HG02763 (cell line): ENCODE measurements at regions not wholly inside any gene's neighbourhood (a gene's known extent, or its start where the extent isn't known, plus 50 kb on each side); places are given as distances from the start of the nearest gene placed in this dataset.

Experiments used
- ATAC-seq: cut with Tn5 transposase; IDR thresholded peaks from one replicate; pipeline ENCODE4 v1.9.1; 2021; ENCODE audit warnings: mild to moderate bottlenecking, moderate library complexity; ENCODE audit not compliant: unreplicated experiment

- ATAC-seq, result no peak
These were observed 116.1 kb upstream of the GALNT2 start for GRCh38 chr1:229950908-229951307.

- ATAC-seq, result no peak
These were observed 115.0 kb upstream of the GALNT2 start for GRCh38 chr1:229951856-229952534.

- ATAC-seq, result no peak
These were observed 114.1 kb upstream of the GALNT2 start for GRCh38 chr1:229952670-229953520.

- no peak for ATAC-seq
These were observed 113.2 kb upstream of the GALNT2 start for GRCh38 chr1:229953736-229954326.

- ATAC-seq, result no peak
These were observed 102.8 kb upstream of the GALNT2 start for GRCh38 chr1:229964281-229964680.

- ATAC-seq, result no peak
These were observed 96.3 kb upstream of the GALNT2 start for GRCh38 chr1:229970714-229971113.

GRCh38 chr1:229971141-229971540 lies 95.9 kb upstream of the GALNT2 start:
- no peak for ATAC-seq

GRCh38 chr1:229972600-229973296 lies 94.3 kb upstream of the GALNT2 start:
- no peak for ATAC-seq

- ATAC-seq, result no peak
These were observed 93.8 kb upstream of the GALNT2 start for GRCh38 chr1:229973297-229973612.

- ATAC-seq, result no peak
These were observed 92.0 kb upstream of the GALNT2 start for GRCh38 chr1:229975047-229975446.

GRCh38 chr1:229980009-229980408 lies 87.0 kb upstream of the GALNT2 start:
- ATAC-seq, result no peak

GRCh38 chr1:229981736-229982135 lies 85.3 kb upstream of the GALNT2 start:
- no peak for ATAC-seq

- ATAC-seq, result no peak
These were observed 82.6 kb upstream of the GALNT2 start for GRCh38 chr1:229984310-229984991.

GRCh38 chr1:229984992-229985612 lies 81.9 kb upstream of the GALNT2 start:
- ATAC-seq, result no peak

GRCh38 chr1:229985613-229986010 lies 81.4 kb upstream of the GALNT2 start:
- ATAC-seq, result no peak

GRCh38 chr1:229986737-229987337 lies 80.2 kb upstream of the GALNT2 start:
- ATAC-seq, result no peak

- ATAC-seq, result no peak
These were observed 79.1 kb upstream of the GALNT2 start for GRCh38 chr1:229987953-229988352.

GRCh38 chr1:229988534-229988933 lies 78.5 kb upstream of the GALNT2 start:
- ATAC-seq, result no peak

- ATAC-seq, result no peak
These were observed 77.3 kb upstream of the GALNT2 start for GRCh38 chr1:229989591-229990248.

- ATAC-seq, result no peak
These were observed 76.7 kb upstream of the GALNT2 start for GRCh38 chr1:229990326-229990725.
